SU-DHL-6 (cell line): ENCODE measurements at regions not wholly inside any gene's neighbourhood (a gene's known extent, or its start where the extent isn't known, plus 50 kb on each side); places are given as distances from the start of the nearest gene placed in this dataset.

Source experiments
- EZH2phosphoT487 ChIP-seq: fragments of 200-600 bp; sonication (generic), shearing (Covaris generic); conservative IDR thresholded peaks from 2 replicates; pipeline ENCODE4 v1.6.1; 2018; ENCODE audit warnings: mild to moderate bottlenecking, antibody characterized with exemption, low read length, moderate library complexity, mixed read lengths
- TF ChIP-seq, protein P1 (sequence below): fragments of 200-600 bp; sonication (generic); IDR thresholded peaks from one replicate; pipeline ENCODE4 v1.5.1; 2017; ENCODE audit warnings: antibody characterized with exemption, mild to moderate bottlenecking, low read length, moderate library complexity; ENCODE audit not compliant: insufficient read depth, poor library complexity, severe bottlenecking

DNA sequence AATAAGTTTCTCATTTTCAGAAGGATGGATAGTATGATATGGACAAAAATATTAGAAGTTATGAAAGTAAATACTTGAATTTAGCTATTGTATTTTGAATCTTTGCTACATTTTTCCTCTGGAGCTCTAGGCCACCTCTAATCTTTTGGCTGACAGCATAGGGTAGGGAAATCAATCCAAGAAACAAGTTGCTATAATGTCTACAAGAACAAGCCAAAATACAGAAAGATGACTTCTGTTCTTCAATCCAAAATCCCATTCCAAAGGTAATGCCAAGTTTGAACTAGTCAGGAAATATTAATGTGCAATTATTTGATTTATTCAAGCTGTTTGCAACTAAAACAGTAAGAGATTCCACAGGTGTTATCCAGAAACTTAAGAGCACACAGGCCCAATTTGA, 1323.1 kb downstream of the ADGRL3 start:
- TF ChIP-seq EZH2phosphoT487: no peak
- TF ChIP-seq, protein P1, sequence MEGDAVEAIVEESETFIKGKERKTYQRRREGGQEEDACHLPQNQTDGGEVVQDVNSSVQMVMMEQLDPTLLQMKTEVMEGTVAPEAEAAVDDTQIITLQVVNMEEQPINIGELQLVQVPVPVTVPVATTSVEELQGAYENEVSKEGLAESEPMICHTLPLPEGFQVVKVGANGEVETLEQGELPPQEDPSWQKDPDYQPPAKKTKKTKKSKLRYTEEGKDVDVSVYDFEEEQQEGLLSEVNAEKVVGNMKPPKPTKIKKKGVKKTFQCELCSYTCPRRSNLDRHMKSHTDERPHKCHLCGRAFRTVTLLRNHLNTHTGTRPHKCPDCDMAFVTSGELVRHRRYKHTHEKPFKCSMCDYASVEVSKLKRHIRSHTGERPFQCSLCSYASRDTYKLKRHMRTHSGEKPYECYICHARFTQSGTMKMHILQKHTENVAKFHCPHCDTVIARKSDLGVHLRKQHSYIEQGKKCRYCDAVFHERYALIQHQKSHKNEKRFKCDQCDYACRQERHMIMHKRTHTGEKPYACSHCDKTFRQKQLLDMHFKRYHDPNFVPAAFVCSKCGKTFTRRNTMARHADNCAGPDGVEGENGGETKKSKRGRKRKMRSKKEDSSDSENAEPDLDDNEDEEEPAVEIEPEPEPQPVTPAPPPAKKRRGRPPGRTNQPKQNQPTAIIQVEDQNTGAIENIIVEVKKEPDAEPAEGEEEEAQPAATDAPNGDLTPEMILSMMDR: no peak
